ENCODE measurements at regions not wholly inside any gene's neighbourhood (a gene's known extent, or its start where the extent isn't known, plus 50 kb on each side); places are given as distances from the start of the nearest gene placed in this dataset.

DNA sequence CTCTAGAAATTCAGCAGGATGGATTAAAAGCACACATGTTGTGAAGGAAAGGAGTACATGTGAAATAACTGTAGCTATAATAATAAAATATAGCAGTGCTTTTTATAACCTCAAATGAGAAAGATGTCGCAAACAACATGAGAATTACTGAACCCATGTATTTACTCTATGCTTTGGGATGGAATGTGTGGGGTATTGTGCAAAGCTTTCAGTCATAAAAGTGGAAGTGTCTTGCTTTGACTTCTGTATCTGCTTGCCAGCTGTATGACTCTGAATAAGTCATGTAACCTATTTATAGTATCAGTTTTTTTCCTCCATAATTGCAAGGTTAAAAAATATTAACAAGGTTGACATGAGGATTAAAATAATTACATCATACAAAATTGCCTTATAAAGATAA lies 519.3 kb upstream of the CADM2 start:
- DNase-seq, result no peak
- intact Hi-C loops (cut with DNase I), result no loop called here
- ATAC-seq, result no peak

DNA sequence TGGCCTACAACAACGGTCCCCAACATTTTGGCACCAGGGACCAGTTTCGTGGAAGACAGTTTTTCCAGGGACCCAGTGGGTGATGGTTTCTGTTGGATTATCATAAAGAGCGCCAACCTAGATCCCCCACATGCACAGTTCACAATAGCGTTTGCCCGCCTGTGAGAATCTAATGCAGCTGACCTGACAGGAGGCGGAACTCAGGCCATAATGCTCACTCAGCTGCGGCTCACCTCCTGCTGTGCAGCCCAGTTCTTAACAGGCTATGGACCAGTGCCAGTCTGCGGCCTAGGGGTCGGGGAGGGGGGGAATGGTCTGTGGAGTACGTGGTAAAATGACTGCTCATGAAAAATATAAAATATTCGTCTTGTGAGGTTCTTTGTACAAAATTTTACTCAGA lies 518.5 kb upstream of the CADM2 start:
- ATAC-seq (no peak), DNase-seq (no peak)
- intact Hi-C loops (cut with DNase I), result no loop called here

DNA sequence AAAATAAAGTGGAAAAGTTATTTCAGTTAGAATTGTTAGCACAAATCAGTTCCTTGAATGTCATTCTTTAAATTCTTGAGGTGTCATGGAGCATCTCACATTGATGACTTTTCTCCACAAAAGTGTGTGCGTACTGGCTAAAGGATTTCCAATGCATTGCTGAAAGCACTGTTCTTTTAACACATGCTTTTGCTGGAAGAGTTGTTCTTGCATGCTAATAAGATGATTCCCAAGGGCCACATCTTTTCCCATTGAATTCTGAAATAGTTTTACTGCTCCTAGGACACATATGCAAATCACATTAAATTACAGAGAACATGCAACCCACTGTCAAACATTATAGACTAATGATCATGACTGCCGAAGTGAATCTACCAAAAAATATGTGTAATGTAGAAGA lies 516.3 kb upstream of the CADM2 start:
- ATAC-seq (no peak), DNase-seq (no peak)
- intact Hi-C loops (cut with DNase I), result no loop called here

- DNase-seq (no peak), ATAC-seq (no peak)
- intact Hi-C loops (cut with DNase I), result no loop called here
Observed at GRCh38 chr3:84444726-84445521, 513.9 kb upstream of the CADM2 start.

- DNase-seq, result no peak
- no peak for ATAC-seq
- intact Hi-C loops (cut with DNase I), result no loop called here
Observed at GRCh38 chr3:84487296-84487695, 471.5 kb upstream of the CADM2 start.

DNA sequence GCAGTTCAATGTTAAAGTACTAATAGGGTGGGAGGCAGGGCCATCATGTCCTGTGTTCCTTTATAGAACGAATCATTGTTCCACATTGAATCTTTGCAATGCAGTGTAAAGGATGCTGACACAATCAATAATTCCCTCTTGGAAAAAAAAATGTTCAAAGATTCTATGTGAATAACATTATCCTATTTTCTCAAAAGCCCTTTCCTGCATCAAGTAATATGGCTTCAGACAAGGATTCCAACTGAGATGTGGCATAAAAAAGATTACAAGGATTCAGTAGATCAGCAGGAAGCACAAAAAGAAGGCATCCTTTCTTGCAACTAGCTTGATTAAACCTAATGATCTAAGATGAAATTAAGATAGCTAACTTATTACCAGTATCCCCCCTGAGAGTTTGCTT lies 454.0 kb upstream of the CADM2 start:
- intact Hi-C loops (cut with DNase I), result no loop called here
- ATAC-seq (no peak), DNase-seq (no peak)

- no peak for DNase-seq
- intact Hi-C loops (cut with DNase I), result no loop called here
- no peak for ATAC-seq
Observed at GRCh38 chr3:84510007-84510406, 448.8 kb upstream of the CADM2 start.

GRCh38 chr3:84522893-84523292 lies 435.9 kb upstream of the CADM2 start:
- ATAC-seq (no peak), DNase-seq (no peak)
- intact Hi-C loops (cut with DNase I), result no loop called here

DNA sequence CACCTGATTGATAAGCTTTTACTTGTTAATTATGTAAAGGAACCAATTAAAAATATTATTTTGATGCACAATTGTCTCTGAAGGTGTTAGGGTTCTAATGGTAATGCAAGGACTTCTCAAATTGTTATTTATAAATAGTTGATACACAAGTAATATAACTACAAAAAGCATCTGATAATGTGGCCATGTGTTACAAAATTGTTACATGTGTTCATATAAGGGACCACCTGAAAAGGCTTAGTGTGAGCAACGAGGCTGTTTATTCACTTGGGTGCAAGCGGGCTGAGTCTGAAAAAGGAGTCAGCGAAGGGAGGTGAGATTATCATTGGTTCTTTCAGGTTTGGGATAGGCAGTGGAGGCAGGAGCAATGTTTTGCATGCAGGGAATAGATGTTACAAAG lies 421.9 kb upstream of the CADM2 start:
- DNase-seq (no peak), ATAC-seq (no peak)
- intact Hi-C loops (cut with DNase I), result no loop called here

DNA sequence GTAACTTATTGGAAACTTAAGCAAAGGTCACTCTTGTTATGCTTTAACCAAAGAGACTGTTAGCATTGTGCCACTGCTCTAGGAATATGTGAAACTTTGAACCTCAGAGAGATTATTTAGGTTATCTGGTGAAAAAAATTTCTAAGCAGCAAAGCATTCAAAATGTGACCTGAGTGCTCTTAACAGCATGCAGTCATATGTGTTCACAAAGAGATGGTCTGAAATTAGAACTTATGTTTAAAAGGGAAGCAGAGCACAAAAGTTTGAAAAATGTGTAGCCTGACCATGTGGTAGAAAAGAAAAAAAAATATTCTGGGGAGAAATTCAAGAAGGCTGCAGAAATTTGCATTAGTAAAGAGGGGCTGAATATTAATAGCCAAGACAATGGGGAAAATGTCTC lies 420.2 kb upstream of the CADM2 start:
- intact Hi-C loops (cut with DNase I), result no loop called here
- DNase-seq, result no peak
- ATAC-seq, result no peak

- ATAC-seq, result no peak
- intact Hi-C loops (cut with DNase I), result loop anchor here (5.0 kb wide), 3 partner anchors 225 to 815 kb away; no protein-coding TSS in a partner anchor
- no peak for DNase-seq
Observed at GRCh38 chr3:84547207-84547606, 411.6 kb upstream of the CADM2 start.

DNA sequence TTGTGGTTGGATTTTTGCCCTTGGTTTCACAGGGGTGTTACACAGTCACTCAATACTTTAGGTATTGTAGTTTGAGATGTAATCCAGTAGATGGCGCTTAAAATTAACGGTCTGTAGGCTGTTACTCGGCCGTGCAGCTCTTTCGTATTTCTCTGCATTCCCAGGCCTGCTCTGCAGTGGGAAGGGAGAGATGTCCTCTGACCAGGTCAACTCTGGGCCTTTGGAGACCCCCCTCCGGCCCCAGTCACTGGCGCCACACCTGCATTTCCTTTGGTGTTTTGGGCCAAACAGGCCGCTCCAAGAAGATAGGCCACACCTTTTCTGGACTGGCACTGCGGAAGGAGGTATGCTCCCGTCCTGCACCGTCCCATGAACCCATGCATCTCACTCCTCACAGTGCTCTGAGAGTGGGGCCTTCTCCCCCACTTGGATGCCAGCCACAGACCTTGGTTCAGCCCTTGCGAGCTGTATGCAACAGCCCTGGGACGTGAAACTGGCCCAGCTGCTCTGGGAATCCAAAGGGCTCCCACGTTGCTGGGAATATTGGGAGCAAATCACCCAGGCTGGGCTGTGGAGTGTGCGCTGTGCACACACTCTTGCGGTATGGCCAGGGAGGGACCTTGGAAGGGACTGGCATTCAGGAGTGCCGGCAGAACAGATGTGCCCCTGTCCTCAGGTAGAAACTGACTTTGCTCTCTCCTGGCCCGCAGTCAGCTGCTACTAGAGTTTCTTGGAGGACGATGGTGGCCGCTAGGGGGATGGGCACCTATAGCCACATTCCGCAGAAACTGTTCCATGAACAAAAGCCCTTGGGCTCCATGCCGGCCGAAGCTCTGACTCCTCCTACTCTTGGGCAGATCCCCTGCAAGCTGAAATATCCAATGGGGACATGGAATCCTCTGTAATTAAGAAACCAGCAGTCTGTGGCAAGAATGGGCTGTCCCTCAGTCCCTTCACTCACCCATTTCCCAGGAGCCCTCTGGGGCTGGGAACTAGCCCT lies 410.5 kb upstream of the CADM2 start:
- DNase-seq, result no peak
- ATAC-seq, result peak; percentile 76 to 86
- intact Hi-C loops (cut with DNase I), result loop anchor here (2.0 to 5.0 kb wide), 4 partner anchors 224 to 1027 kb away; no protein-coding TSS in a partner anchor

- intact Hi-C loops (cut with DNase I), result no loop called here
- DNase-seq, result no peak
- ATAC-seq, result no peak
Observed at GRCh38 chr3:84555629-84556028, 403.2 kb upstream of the CADM2 start.

DNA sequence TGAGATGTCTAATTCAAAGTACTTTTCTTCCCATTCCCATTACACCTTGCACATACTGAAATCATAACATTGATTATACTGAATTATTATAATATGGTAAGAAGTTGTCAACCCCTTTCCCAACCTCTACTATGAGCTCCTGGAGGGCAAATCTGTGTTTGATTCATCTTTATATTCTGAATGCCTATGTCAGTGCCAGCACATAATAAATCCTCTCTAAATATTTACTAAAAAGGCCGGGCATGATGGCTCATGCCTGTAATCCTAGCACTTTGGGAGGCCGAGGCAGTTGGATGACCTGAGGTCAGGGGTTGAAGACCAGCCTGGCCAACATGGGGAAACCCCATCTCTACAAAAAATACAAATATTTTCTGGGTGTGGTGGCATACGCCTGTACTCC lies 392.5 kb upstream of the CADM2 start:
- no peak for DNase-seq
- intact Hi-C loops (cut with DNase I), result no loop called here
- ATAC-seq, result no peak

GRCh38 chr3:84567796-84568195 lies 391.0 kb upstream of the CADM2 start:
- no peak for ATAC-seq
- DNase-seq, result no peak
- intact Hi-C loops (cut with DNase I), result no loop called here

DNA sequence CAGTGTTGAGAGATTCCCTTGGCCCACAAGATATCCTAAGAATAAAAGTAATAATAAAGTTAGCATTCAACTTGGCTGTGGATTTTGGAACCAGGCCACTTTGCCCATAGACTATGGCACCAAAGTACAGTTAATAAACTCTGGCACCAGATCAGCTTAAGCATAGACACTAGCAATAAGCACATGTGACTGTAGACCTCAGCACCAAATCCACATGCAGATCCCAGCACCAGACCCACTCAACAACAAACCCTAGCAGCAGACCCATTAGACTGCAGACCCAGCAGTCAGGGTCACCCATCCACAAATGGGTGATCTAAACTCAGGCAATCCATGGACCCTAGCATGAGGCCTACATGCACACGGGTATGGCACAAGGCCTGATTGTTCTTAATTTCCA lies 384.8 kb upstream of the CADM2 start:
- DNase-seq (no peak), ATAC-seq (no peak)
- intact Hi-C loops (cut with DNase I), result no loop called here

GRCh38 chr3:84586427-84586826 lies 372.4 kb upstream of the CADM2 start:
- no peak for ATAC-seq
- DNase-seq, result no peak
- intact Hi-C loops (cut with DNase I), result no loop called here

DNA sequence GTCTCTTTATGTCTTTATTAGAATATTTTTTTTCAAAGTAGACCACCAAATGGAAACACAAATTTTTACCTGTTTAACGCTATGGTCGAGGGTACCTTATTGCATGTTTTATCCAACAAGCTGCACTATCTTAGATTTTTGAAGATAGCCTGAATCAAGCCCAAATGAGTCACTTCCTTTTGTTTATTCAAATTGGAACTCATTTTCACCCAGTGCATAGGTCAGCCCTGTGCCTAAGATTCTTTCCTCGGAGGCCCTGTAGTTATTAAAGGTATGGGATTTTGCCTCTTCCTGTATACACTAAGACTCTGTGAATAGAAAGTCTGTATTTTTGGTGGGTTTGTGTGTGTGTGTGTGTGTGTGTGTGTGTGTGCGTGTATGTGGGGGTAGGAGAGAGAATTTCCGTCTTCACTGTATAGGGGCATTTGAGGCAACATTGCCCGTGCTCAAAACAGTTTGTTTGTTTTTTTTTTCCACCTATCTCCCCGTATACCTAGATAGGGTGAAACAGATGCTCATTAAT lies 358.0 kb upstream of the CADM2 start:
- DNase-seq (no peak), ATAC-seq (no peak)
- intact Hi-C loops (cut with DNase I), result no loop called here

DNA sequence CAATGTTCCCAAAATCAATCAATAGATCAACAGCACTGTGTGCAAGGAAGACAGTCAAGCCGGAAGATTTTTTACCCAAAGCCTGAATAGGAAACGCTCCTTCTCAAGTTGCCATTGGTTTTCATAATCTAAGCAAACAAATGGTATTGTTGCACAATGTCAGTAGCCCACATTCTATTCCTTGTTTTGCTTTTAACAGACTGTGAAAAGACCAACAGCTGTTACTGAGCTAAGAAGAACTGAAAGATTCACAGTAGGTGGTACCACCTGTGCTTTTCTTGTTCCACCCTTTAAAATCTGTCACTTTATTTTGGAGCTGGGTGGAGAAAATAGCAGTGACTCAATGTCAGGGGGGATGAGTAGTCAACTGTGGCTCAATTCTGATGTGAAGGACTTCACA lies 357.5 kb upstream of the CADM2 start:
- DNase-seq (no peak), ATAC-seq (no peak)
- intact Hi-C loops (cut with DNase I), result no loop called here

DNA sequence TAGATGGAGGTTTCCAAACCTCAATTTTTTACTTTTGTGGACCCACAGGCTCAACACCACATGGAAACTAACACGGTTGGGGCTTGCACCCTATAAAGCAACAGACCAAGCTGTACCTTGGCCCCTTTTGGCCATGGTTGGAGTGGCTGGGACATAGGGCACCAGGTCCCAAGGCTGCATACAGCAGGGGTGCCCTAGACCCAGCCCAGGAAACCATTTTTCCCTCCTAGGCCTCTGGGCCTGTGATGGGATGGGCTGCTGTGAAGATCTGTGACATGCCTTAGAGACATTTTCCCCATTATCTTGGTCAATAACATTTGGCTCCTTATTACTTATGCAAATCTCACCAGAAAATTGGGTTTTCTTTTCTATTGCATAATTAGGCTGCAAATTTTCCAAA lies 337.0 kb upstream of the CADM2 start:
- ATAC-seq, result no peak
- DNase-seq, result no peak
- intact Hi-C loops (cut with DNase I), result no loop called here
